ENCODE measurements at regions not wholly inside any gene's neighbourhood (a gene's known extent, or its start where the extent isn't known, plus 50 kb on each side); places are given as distances from the start of the nearest gene placed in this dataset.

- no peak for DNase-seq
These were observed 142.3 kb upstream of the NRSN1 start for GRCh38 chr6:23983735-23984134.

GRCh38 chr6:23985015-23985414, 141.0 kb upstream of the NRSN1 start:
- no peak for DNase-seq

GRCh38 chr6:23989885-23990533, 136.0 kb upstream of the NRSN1 start:
- no peak for DNase-seq

GRCh38 chr6:23994013-23994412, 132.0 kb upstream of the NRSN1 start:
- DNase-seq, result no peak

DNA sequence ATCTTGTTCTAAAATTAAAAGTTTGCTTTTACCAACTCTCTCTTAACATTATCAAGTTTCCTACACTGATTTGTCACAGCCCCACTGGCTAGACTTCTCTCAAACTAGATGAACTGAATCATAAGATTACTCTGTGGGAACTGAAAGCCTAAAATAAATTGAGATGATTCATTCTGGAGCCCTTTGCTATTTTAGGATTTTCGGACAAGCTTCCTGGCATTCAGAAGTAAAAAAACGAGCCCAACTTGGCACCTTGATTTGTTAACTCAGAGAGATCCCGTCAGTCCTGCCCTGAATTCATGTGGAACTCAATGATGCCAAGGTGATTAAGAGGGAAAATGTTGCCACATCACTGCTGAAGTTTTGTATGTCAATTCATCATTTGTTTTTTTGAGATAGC, 122.0 kb upstream of the NRSN1 start:
- DNase-seq, result no peak

- DNase-seq, result no peak
These were observed 121.4 kb upstream of the NRSN1 start for GRCh38 chr6:24004659-24005058.

DNA sequence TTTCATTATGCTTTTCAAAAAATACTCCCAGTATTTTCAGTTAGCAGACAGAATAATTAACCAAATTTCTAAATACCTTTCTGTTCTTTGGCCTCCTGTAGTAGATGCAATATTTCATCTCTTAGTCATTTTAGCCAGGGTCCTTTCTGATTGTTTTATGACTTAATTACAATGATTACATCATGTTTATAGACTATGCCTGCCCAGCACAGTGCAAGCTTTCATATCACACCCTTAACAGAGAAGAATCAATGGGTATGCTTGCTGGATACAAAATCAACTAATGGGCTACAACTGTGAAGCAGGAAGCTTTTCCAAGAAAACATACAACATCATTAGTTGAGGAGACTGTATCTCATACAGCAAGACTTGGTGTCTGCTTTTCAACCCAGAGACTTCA, 119.8 kb upstream of the NRSN1 start:
- DNase-seq, result no peak

GRCh38 chr6:24009319-24009718, 116.7 kb upstream of the NRSN1 start:
- no peak for DNase-seq

DNA sequence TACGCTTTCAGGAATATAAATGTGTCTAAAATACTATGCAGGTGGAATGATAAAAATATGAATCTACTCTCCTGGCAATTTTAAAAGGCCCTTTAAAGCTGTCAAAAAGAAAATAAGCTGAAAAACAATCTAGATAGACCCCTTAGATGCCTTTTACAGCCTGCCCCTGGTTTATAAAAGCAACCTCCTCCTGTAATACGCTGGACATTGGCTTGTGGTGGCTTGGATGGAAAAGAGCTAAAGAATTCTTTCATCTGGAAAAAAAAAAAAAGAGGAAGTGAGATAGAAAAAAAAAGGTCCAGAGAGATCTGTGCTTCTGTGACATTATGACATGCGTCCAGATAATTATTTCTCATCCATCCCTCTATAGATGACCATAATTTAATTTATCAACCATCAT, 115.9 kb upstream of the NRSN1 start:
- no peak for DNase-seq

DNA sequence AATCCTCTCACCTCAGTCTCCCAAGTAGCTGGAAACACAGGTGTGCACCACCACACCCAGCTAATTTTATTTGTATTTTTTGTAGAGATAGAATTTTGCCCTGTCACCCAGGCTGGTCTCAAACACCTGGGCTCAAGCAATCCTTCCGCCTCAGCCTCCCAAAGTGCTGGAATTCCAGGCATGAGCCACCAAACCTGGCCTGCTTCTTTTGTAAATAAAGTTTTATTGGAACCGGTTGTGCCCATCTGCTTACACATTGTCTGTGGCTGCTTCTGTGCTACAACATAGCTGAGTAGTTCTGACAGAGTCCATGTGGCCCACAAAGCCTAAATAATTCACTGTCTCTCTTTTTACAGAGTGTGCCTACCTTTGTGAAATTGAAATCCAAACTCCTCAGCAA, 109.7 kb upstream of the NRSN1 start:
- no peak for DNase-seq

DNA sequence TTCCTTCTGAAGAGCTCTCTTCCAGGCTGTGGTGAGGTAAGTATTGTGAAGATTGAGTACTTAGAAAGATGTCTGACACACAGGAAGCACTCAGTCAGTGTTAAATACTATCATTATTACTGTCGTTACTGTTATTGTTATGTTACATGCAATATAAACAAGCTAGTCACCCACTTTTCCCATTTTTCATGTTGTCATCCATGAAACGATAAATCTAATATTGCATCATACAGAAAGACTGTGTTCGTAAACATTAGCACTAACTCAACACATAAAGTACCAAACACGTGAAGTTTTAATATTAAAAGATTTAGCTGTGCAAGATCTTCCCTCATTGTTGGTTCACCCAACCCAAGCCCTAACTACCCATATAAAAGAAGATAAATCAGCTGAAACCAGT, 109.2 kb upstream of the NRSN1 start:
- DNase-seq, result no peak

GRCh38 chr6:24019393-24019792, 106.6 kb upstream of the NRSN1 start:
- no peak for DNase-seq

DNA sequence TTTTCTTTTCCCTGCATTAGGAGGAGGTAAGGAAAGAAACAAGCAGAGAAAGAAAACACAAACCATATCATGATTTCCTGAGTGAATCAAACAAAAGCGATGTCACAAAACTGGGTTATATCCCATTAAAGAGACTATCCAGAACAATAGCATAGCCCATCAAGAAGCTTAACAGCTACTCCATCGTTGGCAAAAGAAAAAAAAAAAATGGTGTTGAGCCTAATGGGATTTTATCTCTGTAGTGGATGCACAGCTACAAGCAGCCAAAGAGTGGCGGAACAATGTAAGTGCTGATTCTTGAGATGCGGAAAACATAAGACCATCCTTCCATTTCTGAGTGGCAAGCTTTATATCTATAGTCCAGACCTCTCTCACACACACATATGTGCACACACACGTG, 106.2 kb upstream of the NRSN1 start:
- DNase-seq, result no peak

DNA sequence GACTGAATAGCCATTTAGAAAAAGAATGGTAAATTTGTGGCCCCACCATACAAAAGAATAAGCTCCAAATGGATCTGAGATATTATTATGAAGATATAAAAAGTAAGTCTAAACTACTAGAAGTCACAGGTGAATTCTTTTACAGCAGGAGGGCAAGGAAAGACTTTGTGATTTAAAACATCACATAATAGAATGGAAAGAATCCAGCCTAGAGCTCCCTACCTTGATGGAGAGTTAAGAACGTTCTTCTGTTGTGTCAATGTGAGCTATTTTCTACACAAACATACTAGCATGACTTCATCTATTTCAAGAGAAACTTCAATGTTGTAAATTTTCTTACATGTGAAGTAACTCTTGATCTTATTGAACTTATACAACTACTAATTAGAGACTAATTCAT, 100.0 kb upstream of the NRSN1 start:
- no peak for DNase-seq

GRCh38 chr6:24031496-24031895, 94.5 kb upstream of the NRSN1 start:
- no peak for DNase-seq

- DNase-seq, result no peak
These were observed 92.9 kb upstream of the NRSN1 start for GRCh38 chr6:24032896-24033688.

DNA sequence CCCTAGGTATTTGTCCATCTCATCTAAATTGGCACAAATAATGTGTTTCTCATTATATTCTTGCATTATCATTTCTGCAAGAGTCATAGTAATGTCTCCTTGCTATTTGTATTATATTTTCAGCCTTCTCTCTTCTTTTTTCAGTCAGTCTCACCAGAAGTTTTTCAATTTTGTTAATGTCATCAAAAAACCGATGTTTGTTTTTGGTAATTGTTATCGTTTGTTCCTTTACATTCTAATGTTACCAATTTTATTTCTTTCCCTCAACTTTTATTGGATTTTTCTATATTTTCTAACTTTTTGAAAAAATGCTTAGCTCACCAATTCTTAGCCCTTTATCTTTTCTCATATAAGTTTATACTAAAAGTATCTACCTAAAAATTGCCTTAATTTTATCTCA, 82.2 kb upstream of the NRSN1 start:
- no peak for DNase-seq

DNA sequence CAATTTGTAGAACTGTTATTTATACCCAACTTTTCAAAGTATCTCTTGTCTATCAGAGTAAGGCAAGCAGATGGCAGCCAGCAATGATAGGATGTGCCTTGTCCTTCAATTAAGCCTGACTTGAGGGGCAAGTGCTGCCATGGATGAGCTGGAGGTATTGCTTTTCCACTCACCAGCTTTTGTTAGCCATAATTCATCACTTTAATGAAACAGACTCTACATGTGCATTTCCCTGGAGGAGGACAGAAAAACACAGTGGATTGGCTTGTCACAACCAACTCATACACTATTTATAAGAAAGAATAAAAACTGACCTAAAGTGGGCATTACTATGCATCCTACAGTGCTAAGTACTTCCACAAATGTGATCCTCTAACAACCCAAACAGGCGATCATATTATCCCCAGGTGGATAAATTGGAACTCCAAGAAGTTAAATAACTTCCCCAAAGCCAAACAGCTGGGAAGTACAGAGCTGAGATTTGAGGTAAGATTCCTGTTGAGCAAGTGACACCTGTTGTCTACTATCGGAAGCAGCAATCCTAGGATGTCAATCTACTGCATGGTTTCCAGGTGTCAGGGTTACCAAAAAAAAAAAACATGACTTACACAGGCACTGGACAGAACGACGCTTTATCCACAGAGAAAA, 73.9 kb upstream of the NRSN1 start:
- DNase-seq, result no peak

GRCh38 chr6:24052590-24052961, 73.4 kb upstream of the NRSN1 start:
- no peak for DNase-seq

- DNase-seq, result no peak
These were observed 73.0 kb upstream of the NRSN1 start for GRCh38 chr6:24053057-24053456.

DNA sequence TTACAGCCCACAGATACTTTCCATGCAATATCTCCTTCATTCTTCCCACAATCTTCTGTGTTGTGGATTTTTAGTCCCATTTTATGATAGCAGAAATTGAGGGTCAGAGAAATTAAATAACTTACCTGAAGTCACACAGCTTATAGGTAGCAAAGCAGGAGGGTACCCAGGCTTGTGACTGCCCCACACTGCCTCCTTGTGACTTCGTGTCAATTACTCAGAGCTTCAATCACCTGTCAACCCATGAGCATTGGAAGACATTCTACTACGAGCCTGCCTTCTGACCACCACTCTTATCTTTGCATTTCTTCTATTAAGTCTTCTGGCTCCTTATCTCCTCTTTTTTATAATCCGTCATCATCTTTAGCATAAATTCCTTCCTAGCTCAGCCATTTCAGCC, 71.6 kb upstream of the NRSN1 start:
- no peak for DNase-seq

GRCh38 chr6:24056567-24056966, 69.4 kb upstream of the NRSN1 start:
- no peak for DNase-seq

GRCh38 chr6:24057030-24057429, 69.0 kb upstream of the NRSN1 start:
- DNase-seq, result no peak

DNA sequence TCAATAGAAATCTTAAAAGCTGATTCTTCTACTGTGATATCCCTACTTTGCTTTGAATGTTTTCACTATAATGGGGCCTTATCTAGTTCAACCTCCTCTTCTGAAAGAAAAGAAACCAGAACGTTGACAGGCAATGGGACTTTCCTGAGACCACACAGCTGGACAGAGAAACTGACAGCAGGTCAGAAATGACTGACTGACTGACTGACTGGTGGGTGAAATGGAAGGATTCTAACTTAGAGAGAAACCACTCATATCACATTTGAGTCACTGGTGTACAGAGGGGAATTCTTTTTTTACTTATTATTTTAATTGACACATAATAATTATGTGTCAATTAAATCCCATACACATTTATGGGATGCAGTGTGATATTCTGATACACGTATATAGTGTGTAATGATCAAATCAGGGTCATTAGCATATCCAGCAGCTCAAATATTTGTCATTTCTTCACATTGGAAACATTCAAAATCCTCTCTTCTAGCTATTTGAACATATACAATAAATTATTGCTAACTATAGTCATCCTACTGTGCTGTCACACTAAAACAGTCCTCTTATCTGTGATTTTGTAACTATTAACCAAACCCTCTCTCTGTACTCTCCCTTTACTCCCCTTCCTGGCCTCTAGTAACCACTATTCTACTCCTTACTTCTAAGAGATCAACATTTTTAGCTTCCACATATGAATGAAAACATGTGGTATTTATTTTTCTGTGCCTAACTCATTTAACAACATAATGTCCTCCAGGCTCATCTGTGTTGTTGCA, 64.8 kb upstream of the NRSN1 start:
- DNase-seq, result no peak

All from suppressor macrophage treated with lipopolysaccharide for 1 hour (primary cell).